A549 (cell line): ENCODE measurements at regions not wholly inside any gene's neighbourhood (a gene's known extent, or its start where the extent isn't known, plus 50 kb on each side); places are given as distances from the start of the nearest gene placed in this dataset.

Experiments used
- ATAC-seq, 2 experiments: fragments of 200-7000 bp in 1 of 2; fragments of >200 bp in 1 of 2; cut with Nextera tagmentation in 1 of 2; cut with Tn5 transposase in 1 of 2; 3 replicates each; pipeline versions ENCODE4 v1.8.0 to v1.9.1; 2018 to 2020; ENCODE audit warnings: mild to moderate bottlenecking in 1 of 2, moderate library complexity in 1 of 2
- CTCF ChIA-PET: fragments of 300-600 bp; sonication (Branson Sonifier 250); formaldehyde crosslinking; extraction: SDS; loops from one replicate; lab custom pipeline; 2021; ENCODE audit warnings: antibody characterized with exemption, inconsistent platforms; lab: Yijun Ruan, JAX
- POLR2A ChIA-PET: fragments of 350-600 bp; formaldehyde crosslinking; extraction: SDS; loops from one replicate; lab custom pipeline; 2021; ENCODE audit warnings: antibody characterized with exemption, inconsistent platforms; lab: Yijun Ruan, JAX
- DNase-seq, 2 experiments: peaks; one replicate each; pipeline versions ENCODE4 v3.0.0 to v3.0.0-alpha.2; 2011 to 2016; ENCODE audit warnings: low read depth in 1 of 2, low spot score in 1 of 2
- FAIRE-seq: peaks from 2 replicates; lab custom pipeline; 2011; peaks lifted over from hg19 to GRCh38; lab: Jason Lieb, UNC
- H3K27ac ChIP-seq, 2 experiments: fragments of >200 bp; sonication (Bioruptor Twin); formaldehyde crosslinking; 3 replicates each; pipeline ENCODE4 v1.5.1; 2016 to 2017
- H3K4me1 ChIP-seq: fragments of >200 bp; sonication (Bioruptor Twin); formaldehyde crosslinking; 3 replicates; pipeline ENCODE4 v1.6.1; 2016
- H3K4me2 ChIP-seq: fragments of >200 bp; sonication (Bioruptor Twin); formaldehyde crosslinking; 3 replicates; pipeline ENCODE4 v1.6.1; 2016
- H3K4me3 ChIP-seq: fragments of >200 bp; sonication (Bioruptor Twin); formaldehyde crosslinking; 3 replicates; pipeline ENCODE4 v1.5.1; 2016
- H3K9me3 ChIP-seq: fragments of >200 bp; sonication (Bioruptor Twin); formaldehyde crosslinking; 3 replicates; pipeline ENCODE4 v1.6.1; 2016
- BHLHE40 ChIP-seq: IDR thresholded peaks from 2 replicates; pipeline ENCODE4 v1.6.1; 2012; ENCODE audit warnings: low read depth, low read length, inconsistent platforms
- CBX8 ChIP-seq: fragments of 200-600 bp; sonication (generic); IDR thresholded peaks from 2 replicates; pipeline ENCODE4 v1.6.1; 2016
- CEBPB ChIP-seq, 2 experiments: fragments of >200 bp in 1 of 2; sonication (Bioruptor Twin) in 1 of 2; formaldehyde crosslinking in 1 of 2; IDR thresholded peaks; 2 replicates each; pipeline ENCODE4 v1.6.1; 2012 to 2016
- CHD2 ChIP-seq: fragments of 150-350 bp; IDR thresholded peaks from 2 replicates; pipeline ENCODE4 v1.6.1; 2014; ENCODE audit warnings: low read length; ENCODE audit not compliant: partially characterized antibody
- CHD4 ChIP-seq: fragments of 200-600 bp; sonication (generic); IDR thresholded peaks from 2 replicates; pipeline ENCODE4 v1.6.1; 2016; ENCODE audit warnings: antibody characterized with exemption, mild to moderate bottlenecking, borderline replicate concordance
- ESRRA ChIP-seq: fragments of 150-350 bp; IDR thresholded peaks from 2 replicates; pipeline ENCODE4 v1.6.1; 2014; ENCODE audit warnings: mild to moderate bottlenecking, low read length, borderline replicate concordance
- FOSB ChIP-seq: fragments of 250-450 bp; sonication (Bioruptor Pico); IDR thresholded peaks from 2 replicates; pipeline ENCODE4 v1.5.0; 2020; ENCODE audit warnings: mild to moderate bottlenecking, moderate library complexity
- JUN ChIP-seq, 2 experiments: fragments of >200 bp; sonication (Bioruptor Twin); formaldehyde crosslinking; IDR thresholded peaks; 2 replicates in 1 of 2; 3 replicates in 1 of 2; pipeline ENCODE4 v1.6.1; 2016 to 2017
- MAFK ChIP-seq: fragments of 450-650 bp; IDR thresholded peaks from 2 replicates; pipeline ENCODE4 v1.6.1; 2014; ENCODE audit not compliant: partially characterized antibody
- MAZ ChIP-seq: fragments of 150-350 bp; IDR thresholded peaks from 2 replicates; pipeline ENCODE4 v1.6.1; 2014; ENCODE audit warnings: antibody characterized with exemption, low read depth, low read length, borderline replicate concordance
- MYC ChIP-seq: IDR thresholded peaks from 2 replicates; pipeline ENCODE4 v1.6.1; 2012; ENCODE audit warnings: mild to moderate bottlenecking, inconsistent platforms, low read length, improper control_type of control experiment, borderline replicate concordance
- NFE2L2 ChIP-seq: fragments of 150-350 bp; conservative IDR thresholded peaks from 2 replicates; pipeline ENCODE4 v1.6.1; 2014; ENCODE audit warnings: low read length
- NPAS2 ChIP-seq: fragments of 250-450 bp; sonication (Bioruptor Pico); IDR thresholded peaks from 2 replicates; pipeline ENCODE4 v1.8.0; 2022; ENCODE audit warnings: mild to moderate bottlenecking, moderate library complexity, borderline replicate concordance
- RAD21 ChIP-seq, 2 experiments: fragments of >200 bp in 1 of 2; sonication (Bioruptor Twin) in 1 of 2; formaldehyde crosslinking in 1 of 2; IDR thresholded peaks in 1 of 2; conservative IDR thresholded peaks in 1 of 2; 2 replicates in 1 of 2; 3 replicates in 1 of 2; pipeline ENCODE4 v1.6.1; 2012 to 2018; ENCODE audit warnings: inconsistent platforms in 1 of 2
- RCOR1 ChIP-seq: fragments of 150-350 bp; IDR thresholded peaks from 2 replicates; pipeline ENCODE4 v1.6.1; 2014; ENCODE audit warnings: antibody characterized with exemption, low read length, low read depth
- RNF2 ChIP-seq: fragments of 200-600 bp; sonication (generic); IDR thresholded peaks from 2 replicates; pipeline ENCODE4 v1.6.1; 2016; ENCODE audit warnings: low read depth, mild to moderate bottlenecking, antibody characterized with exemption, moderate library complexity, borderline replicate concordance
- SREBF2 ChIP-seq: fragments of 450-650 bp; IDR thresholded peaks from 2 replicates; pipeline ENCODE4 v1.6.1; 2014; ENCODE audit warnings: mild to moderate bottlenecking, moderate library complexity
- ZC3H11A ChIP-seq: fragments of 450-650 bp; IDR thresholded peaks from 2 replicates; pipeline ENCODE4 v1.6.1; 2014; ENCODE audit warnings: antibody characterized with exemption, mild to moderate bottlenecking
- ZNF302 ChIP-seq: fragments of 250-450 bp; sonication (Bioruptor Pico); IDR thresholded peaks from 2 replicates; pipeline ENCODE4 v1.9.0; 2021; ENCODE audit warnings: inconsistent platforms, mild to moderate bottlenecking, moderate library complexity
- ZSCAN20 ChIP-seq: fragments of 250-450 bp; sonication (Bioruptor Pico); IDR thresholded peaks from 2 replicates; pipeline ENCODE4 v1.8.0; 2022; ENCODE audit warnings: mild to moderate bottlenecking, moderate library complexity
- WGBS: methylation state at CpG from one replicate; pipeline ENCODE4 v1.1.6; 2017; ENCODE audit errors: missing lambda C conversion rate; 5-methylcytosine and 5-hydroxymethylcytosine counted together
- TF ChIP-seq, protein P1 (sequence below): IDR thresholded peaks from 2 replicates; pipeline ENCODE4 v1.6.1; 2012; ENCODE audit warnings: low read depth, borderline replicate concordance
- TF ChIP-seq, protein P2 (sequence below): IDR thresholded peaks from 2 replicates; pipeline ENCODE4 v1.6.1; 2012
- TF ChIP-seq, protein P3 (sequence below): fragments of 150-350 bp; IDR thresholded peaks from 2 replicates; pipeline ENCODE4 v1.6.1; 2014; ENCODE audit warnings: low read depth, mild to moderate bottlenecking, low read length
- TF ChIP-seq, protein P4 (sequence below): fragments of >200 bp; sonication (Bioruptor Twin); formaldehyde crosslinking; IDR thresholded peaks from 3 replicates; pipeline ENCODE4 v1.5.1; 2016
- TF ChIP-seq, protein P5 (sequence below): fragments of 250-450 bp; sonication (Bioruptor Pico); IDR thresholded peaks from 2 replicates; pipeline ENCODE4 v1.5.0; 2020; ENCODE audit warnings: low read depth, mild to moderate bottlenecking, moderate library complexity
- TF ChIP-seq, protein P6 (sequence below): fragments of >200 bp; sonication (Bioruptor Twin); formaldehyde crosslinking; IDR thresholded peaks from 2 replicates; pipeline ENCODE4 v1.6.1; 2016

DNA sequence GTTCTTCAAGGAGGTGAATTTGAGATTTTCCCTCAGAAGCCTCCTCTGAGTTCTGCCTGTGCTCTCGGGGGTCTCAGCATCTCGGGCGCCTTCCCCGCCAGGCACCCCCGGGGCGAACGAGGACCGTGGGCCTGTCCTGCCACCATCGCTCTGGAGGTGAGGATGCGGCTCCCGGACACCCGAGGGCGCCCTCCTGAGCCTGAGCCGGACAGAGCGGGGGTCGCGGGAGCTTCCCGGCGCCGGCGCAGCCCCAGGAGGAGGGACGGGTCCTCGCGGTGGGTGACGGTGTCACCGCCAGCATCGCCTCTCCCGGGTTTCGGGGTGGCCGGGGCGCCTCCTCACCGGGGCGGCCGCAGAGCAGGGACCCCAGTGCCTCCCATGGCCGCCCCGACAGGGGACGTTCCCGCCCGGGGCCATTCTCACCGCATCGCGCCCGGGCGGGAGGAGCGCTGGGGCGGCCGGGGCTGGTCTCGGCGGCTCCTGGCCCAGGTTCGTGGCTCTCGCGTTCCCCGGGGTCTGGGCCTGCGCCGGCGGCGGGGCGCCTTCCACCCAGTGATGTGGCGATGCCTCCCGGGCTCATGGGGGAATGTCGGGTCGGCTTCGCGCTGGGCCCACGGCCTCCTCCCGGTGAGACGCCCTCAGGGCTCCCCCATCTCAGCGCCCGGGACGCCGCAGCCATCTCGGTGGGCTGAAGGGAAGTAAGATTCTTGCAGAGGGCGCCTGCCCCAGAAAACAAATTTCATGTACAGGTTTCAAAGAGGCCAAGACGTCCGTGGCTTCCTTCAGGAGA lies 210.5 kb downstream of the ERMARD start:
- H3K4me3 ChIP-seq = no peak overlapping the region
- no peak for ATAC-seq
- CTCF ChIA-PET = no interaction called here
- no peaks in the 10 kb centered on the region for H3K9me3 ChIP-seq
- no peak overlapping the region for H3K27ac ChIP-seq
- no peaks in the 10 kb centered on the region for H3K4me1 ChIP-seq
- WGBS = 67% methylated on average over 19 of the region's 75 CpGs
- DNase-seq = no peak
- POLR2A ChIA-PET = no interaction called here
- H3K4me2 ChIP-seq = no peak overlapping the region
- no peak for TF ChIP-seq ESRRA
- TF ChIP-seq ZC3H11A = no peak
- TF ChIP-seq, protein P1, sequence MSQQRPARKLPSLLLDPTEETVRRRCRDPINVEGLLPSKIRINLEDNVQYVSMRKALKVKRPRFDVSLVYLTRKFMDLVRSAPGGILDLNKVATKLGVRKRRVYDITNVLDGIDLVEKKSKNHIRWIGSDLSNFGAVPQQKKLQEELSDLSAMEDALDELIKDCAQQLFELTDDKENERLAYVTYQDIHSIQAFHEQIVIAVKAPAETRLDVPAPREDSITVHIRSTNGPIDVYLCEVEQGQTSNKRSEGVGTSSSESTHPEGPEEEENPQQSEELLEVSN = no peak
- TF ChIP-seq FOSB (CRISPR knock-in tag) = no peak
- TF ChIP-seq MAZ = no peak
- TF ChIP-seq JUN (IDR thresholded peaks at IDR 0.05) = no peak
- no peak for TF ChIP-seq BHLHE40
- TF ChIP-seq CEBPB (IDR thresholded peaks at IDR 0.05) = no peak
- TF ChIP-seq NPAS2 (CRISPR knock-in tag) = no peak
- no peak for TF ChIP-seq MAFK
- no peak for TF ChIP-seq ZNF302 (CRISPR knock-in tag)
- no peak for TF ChIP-seq RAD21 (conservative IDR thresholded peaks at IDR 0.05 in 1 of 2, IDR thresholded peaks at IDR 0.05 in 1 of 2)
- TF ChIP-seq, protein P2, sequence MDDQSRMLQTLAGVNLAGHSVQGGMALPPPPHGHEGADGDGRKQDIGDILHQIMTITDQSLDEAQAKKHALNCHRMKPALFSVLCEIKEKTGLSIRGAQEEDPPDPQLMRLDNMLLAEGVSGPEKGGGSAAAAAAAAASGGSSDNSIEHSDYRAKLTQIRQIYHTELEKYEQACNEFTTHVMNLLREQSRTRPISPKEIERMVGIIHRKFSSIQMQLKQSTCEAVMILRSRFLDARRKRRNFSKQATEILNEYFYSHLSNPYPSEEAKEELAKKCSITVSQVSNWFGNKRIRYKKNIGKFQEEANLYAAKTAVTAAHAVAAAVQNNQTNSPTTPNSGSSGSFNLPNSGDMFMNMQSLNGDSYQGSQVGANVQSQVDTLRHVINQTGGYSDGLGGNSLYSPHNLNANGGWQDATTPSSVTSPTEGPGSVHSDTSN = no peak
- TF ChIP-seq, protein P3, sequence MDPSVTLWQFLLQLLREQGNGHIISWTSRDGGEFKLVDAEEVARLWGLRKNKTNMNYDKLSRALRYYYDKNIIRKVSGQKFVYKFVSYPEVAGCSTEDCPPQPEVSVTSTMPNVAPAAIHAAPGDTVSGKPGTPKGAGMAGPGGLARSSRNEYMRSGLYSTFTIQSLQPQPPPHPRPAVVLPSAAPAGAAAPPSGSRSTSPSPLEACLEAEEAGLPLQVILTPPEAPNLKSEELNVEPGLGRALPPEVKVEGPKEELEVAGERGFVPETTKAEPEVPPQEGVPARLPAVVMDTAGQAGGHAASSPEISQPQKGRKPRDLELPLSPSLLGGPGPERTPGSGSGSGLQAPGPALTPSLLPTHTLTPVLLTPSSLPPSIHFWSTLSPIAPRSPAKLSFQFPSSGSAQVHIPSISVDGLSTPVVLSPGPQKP = no peak
- no peak for TF ChIP-seq ZSCAN20 (CRISPR knock-in tag)
- no peak for TF ChIP-seq CBX8
- no peak for TF ChIP-seq RCOR1
- TF ChIP-seq, protein P4, sequence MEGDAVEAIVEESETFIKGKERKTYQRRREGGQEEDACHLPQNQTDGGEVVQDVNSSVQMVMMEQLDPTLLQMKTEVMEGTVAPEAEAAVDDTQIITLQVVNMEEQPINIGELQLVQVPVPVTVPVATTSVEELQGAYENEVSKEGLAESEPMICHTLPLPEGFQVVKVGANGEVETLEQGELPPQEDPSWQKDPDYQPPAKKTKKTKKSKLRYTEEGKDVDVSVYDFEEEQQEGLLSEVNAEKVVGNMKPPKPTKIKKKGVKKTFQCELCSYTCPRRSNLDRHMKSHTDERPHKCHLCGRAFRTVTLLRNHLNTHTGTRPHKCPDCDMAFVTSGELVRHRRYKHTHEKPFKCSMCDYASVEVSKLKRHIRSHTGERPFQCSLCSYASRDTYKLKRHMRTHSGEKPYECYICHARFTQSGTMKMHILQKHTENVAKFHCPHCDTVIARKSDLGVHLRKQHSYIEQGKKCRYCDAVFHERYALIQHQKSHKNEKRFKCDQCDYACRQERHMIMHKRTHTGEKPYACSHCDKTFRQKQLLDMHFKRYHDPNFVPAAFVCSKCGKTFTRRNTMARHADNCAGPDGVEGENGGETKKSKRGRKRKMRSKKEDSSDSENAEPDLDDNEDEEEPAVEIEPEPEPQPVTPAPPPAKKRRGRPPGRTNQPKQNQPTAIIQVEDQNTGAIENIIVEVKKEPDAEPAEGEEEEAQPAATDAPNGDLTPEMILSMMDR = no peak
- FAIRE-seq = no peak

DNA sequence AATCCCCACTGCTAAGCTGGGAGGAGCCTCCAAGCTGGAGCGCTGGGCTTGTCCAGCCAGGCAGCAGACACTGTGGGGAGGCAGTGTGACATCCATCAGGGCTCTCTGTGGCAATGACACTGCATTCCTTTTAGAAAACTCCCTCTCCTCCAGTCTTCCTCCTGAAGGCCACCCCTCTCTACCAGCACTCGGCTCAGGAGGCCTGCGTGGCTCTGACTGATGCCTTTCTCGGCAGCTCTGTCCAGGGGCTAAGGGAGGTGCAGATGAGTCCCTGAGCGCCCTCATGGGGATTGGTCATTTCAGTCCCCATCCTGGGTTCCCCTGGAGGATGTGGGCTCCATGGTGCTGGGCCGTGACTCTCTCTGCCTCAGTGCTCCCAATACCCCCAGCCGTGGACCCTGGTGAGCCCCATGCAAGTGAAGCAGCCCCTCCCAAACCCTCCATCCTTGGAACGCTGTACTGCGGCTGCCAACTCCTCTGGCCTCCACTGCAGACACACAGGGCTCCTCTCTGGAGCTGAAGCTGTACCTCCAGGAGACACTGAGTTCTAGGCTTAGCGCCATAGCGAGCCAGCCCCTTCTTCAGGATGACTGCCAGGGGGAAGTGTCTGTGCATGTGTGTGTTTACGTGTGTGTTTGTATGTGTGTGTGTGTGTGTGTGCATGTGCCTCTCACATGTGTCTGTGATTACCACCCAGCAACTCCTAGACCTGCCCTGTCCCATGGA lies 209.6 kb downstream of the ERMARD start:
- Histone ChIP-seq H3K4me1 (no peaks in the 10 kb centered on the region), H3K9me3 (no peaks in the 10 kb centered on the region), H3K27ac (no peak overlapping the region), H3K4me2 (no peak overlapping the region), H3K4me3 (no peak overlapping the region)
- ChIA-PET POLR2A (no interaction called here), CTCF (no interaction called here)
- no peak for FAIRE-seq
- 92% methylated on average over 4 of the region's 12 CpGs for WGBS
- DNase-seq = no peak
- no peak for ATAC-seq
- TF ChIP-seq CEBPB (IDR thresholded peaks at IDR 0.05) = no peak
- no peak for TF ChIP-seq MYC
- TF ChIP-seq, protein P5, sequence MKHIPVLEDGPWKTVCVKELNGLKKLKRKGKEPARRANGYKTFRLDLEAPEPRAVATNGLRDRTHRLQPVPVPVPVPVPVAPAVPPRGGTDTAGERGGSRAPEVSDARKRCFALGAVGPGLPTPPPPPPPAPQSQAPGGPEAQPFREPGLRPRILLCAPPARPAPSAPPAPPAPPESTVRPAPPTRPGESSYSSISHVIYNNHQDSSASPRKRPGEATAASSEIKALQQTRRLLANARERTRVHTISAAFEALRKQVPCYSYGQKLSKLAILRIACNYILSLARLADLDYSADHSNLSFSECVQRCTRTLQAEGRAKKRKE (CRISPR knock-in tag) = no peak
- TF ChIP-seq CHD4 = no peak
- TF ChIP-seq CHD2 = no peak
- TF ChIP-seq RNF2 = no peak
- TF ChIP-seq RCOR1 = no peak
- TF ChIP-seq NFE2L2 = no peak
- TF ChIP-seq, protein P6, sequence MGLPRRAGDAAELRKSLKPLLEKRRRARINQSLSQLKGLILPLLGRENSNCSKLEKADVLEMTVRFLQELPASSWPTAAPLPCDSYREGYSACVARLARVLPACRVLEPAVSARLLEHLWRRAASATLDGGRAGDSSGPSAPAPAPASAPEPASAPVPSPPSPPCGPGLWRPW = no peak
- no peak for TF ChIP-seq SREBF2
- TF ChIP-seq BHLHE40 = no peak
